Left ventricle myocardium superior (tissue), 1 donor: ENCODE measurements at regions not wholly inside any gene's neighbourhood (a gene's known extent, or its start where the extent isn't known, plus 50 kb on each side); places are given as distances from the start of the nearest gene placed in this dataset.

Source experiments
- ATAC-seq: fragments of 200-7000 bp; cut with Tn5 transposase; one replicate; pipeline ENCODE4 v1.9.1; 2020; ENCODE audit warnings: mild to moderate bottlenecking, moderate library complexity
- DNase-seq: peaks from one replicate; pipeline ENCODE4 v3.0.0-alpha.2; 2020
- intact Hi-C: fragments of 100-400 bp; cut with micrococcal nuclease; formaldehyde crosslinking; loops from one replicate; pipeline ENCODE4 v1.11.0; 2022
- donor health status: DM: no; HTN: yes; CAD: no; lungs with severe emphysema.

DNA sequence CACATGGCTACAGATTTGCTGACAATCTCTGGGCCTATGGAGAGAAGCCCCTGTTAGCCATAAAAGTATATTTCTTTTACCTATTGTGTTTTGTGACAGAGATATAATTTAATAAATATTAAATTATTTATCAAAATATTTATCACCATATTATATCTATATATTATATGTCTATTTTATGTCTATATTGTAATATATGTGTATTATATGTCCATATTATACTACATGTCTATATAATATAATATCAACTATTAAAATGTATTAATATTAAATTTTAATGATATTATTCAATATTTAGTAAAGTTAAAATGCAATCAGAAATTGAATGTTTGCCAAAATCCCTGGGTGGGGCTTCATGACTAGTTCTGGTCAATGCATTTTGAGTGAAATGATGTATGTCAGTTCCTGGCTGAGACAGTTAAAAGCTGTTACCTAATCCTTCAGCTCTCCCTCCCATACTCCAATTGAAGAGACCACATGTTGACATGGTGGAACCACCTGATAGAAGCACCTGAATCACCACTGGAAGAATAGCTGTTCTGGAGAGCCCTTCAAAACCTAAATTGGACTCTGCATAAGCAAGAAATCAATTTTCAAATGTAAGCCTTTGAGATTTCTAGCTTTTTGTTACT is 357.3 kb upstream of the DDHD1 start:
- DNase-seq (no peak), ATAC-seq (no peak)
- intact Hi-C loops: no loop called here

GRCh38 chr14:53509276-53510244 is 356.4 kb upstream of the DDHD1 start:
- DNase-seq: peak; percentile 68
- ATAC-seq: peak; percentile 98
- intact Hi-C loops: no loop called here

DNA sequence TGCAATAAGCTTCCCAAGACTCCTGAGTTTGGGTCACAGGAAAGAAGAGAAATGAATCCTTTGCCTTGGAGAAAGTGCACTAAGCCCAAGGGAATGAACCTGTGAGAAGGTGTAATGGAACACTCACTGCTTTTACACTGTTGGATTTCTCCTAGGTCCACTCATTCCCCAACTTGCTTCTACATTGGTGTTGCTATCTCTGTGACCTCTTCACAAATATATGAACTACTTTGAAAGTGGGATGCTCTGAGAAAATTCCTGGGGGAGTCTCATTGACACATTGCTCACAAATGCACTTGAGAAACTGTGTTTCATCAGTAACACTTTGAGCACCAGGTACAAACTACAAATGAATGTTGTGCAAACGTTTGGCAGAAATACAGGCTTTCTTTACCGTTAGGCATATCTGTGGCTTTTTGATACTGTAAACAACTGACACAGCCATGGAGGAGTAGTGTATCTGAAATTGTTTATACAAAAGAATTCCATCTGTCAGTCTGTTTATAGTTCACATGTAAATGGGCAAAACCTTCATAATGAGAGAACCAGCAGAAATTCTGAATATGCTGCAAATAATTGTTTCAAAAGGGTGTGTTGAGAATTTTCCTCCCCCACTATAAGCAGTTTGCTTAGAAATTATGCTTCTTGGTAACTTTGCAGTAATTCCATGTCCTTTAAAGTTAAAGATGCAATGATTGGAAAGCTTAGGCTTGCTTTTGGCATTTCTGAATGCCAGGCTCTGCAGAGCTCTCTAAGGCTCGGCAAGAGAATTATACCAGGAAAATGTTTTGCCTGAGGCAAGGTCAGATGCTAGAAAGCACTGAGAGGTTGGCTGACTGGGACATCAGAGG is 348.5 kb upstream of the DDHD1 start:
- DNase-seq: no peak
- intact Hi-C loops: no loop called here
- no peak for ATAC-seq

DNA sequence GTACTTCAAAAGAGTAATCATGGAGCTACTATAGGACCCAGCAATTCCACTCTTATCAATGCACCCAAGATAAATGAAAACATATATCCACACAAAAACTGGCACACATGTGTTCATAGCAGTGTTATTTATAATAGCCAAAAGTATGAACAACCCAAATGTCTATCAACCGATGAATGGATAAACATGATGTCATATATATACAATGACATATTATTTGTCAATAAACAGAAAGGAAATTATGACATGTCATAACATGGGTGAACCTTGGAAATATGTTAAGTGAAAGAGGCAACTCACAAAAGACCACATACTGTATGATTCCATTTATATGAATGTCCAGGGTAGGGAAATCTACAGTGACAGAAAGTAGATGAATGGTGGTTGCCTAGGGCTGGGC is 347.1 kb upstream of the DDHD1 start:
- ATAC-seq (no peak), DNase-seq (no peak)
- intact Hi-C loops: no loop called here

GRCh38 chr14:53496668-53497067 is 343.5 kb upstream of the DDHD1 start:
- intact Hi-C loops: no loop called here
- DNase-seq (no peak), ATAC-seq (no peak)

- ATAC-seq (no peak), DNase-seq (no peak)
- intact Hi-C loops: no loop called here
Observed at GRCh38 chr14:53495846-53496343, 342.8 kb upstream of the DDHD1 start.

GRCh38 chr14:53494587-53494986 is 341.5 kb upstream of the DDHD1 start:
- peak; percentile 28 for ATAC-seq
- no peak for DNase-seq
- intact Hi-C loops: no loop called here

DNA sequence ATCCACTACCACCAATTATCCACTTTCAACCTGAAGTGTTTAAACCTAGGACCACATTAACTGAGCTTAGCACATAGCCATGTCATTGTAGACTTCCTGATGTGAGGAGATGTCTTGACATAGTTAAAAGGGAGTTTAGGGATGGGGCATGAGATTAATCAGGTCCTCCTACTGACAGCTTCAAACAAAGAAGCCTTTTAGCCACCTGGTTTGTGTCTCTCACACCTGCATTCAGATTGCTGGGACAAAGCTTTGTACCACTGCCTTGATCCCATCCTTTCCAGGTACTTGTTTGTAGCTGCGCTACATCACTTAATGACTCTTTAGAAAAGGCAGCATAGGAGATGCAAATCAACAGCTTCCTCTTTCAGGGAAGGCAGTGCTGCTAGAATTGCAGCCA is 340.7 kb upstream of the DDHD1 start:
- intact Hi-C loops: no loop called here
- DNase-seq (no peak), ATAC-seq (no peak)

DNA sequence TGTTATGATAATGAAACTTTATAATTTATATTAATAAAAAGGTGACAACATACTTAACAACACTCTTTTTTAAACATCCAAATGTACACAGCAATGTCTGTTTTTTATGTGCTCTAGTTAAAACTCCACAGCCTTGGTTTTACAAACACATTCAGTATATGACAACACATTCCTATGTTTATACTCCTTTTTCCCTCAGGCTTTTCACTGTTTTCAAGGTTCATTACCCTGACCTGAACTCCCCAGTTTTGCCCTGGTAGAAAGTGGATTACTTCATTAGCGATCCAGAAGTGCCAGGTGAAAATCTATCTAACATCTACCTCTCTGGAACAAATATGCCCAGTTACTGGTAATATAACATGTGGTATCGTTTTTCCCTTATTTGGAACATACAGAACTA is 340.2 kb upstream of the DDHD1 start:
- DNase-seq (no peak), ATAC-seq (no peak)
- intact Hi-C loops: no loop called here

DNA sequence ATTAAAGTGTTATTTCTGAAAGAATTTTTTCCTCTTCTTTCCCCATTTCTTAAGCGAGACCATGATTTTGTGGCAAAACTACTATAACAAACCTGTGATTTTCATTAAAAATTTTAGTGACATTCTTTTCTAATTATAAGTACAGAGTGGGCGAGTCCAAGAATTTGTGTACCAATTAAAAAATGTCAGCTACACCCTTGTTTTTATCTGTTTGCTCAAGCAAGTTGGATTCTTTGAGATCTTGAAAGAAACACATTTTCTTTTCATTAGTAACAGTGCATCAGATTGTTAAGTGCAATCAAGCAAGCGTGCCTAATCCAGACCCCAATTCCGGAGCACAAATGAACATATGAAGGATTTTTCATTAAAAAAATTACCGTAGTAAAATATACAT is 338.8 kb upstream of the DDHD1 start:
- intact Hi-C loops: no loop called here
- ATAC-seq: no peak
- DNase-seq: no peak

DNA sequence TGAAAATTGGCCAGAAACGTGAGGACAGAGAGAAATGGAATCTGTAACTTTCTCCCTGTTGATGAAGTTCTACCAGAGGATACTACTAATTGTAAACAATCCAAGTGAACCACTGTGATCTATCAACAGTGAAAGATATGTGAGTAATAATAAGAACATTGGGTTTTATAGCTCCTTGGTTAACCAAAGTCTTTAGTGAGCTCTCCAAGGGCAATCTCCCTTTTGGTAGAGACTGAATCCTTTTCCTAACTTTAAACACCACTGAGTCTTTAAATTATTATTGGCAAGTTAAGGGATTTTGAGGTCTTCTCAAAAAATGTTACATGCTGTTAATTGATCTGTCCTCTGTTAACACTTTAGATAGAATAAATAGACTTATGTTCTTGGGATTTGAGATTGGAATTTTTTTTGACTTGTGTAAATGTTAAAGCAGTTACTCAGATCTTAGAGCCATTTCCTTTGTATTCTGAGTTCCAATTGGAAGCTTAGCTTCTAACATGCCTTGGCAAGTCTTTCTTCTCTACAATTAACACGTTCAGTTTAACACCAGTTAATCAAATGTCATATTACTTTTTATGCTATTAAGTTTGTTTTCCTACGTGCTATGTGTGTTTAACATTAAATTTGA is 338.2 kb upstream of the DDHD1 start:
- ATAC-seq (no peak), DNase-seq (no peak)
- intact Hi-C loops: no loop called here

- DNase-seq (no peak), ATAC-seq (no peak)
- intact Hi-C loops: no loop called here
Observed at GRCh38 chr14:53478174-53478573, 325.1 kb upstream of the DDHD1 start.

DNA sequence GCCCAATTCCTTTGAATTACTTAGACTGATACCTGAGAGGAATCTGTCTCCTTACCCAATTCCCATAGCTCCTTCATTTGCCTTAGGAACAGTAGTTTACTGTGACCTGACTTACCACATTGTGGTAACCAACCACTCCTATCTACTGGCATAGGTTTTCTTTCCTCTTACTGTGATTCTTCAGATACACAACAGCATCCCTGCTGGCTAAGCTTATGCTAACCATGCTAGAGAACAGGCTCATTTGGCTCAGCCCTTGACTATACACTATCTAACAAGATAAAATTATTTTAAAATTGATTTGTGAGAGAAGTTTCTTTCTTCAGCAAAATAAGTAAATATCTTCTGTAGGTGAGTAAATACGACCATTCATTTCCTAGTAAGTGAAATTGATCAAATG is 320.4 kb upstream of the DDHD1 start:
- intact Hi-C loops: no loop called here
- ATAC-seq (no peak), DNase-seq (no peak)

DNA sequence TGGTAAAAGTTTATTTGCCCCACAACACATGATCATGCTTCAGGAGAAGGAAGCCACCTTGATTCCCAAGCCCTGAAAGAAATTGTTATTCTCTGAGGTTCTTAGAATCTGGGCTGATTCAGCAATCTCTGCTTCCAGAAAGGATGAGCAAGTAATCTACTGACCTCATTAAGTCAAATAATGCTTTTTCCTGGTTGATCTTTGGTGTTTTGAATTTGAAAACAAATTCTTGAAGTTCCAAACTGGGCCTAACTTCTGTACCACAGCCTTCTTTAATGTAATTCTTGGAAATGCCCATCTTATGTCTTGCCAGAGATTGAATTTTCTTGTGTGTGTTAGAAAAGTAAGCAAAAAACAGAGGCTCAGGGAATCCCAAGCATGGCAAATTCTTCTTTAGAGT is 319.2 kb upstream of the DDHD1 start:
- intact Hi-C loops: no loop called here
- DNase-seq (no peak), ATAC-seq (no peak)

GRCh38 chr14:53470351-53471043 is 317.4 kb upstream of the DDHD1 start:
- intact Hi-C loops: no loop called here
- DNase-seq (peak; percentile 47), ATAC-seq (peak; percentile 98)

GRCh38 chr14:53468876-53469275 is 315.8 kb upstream of the DDHD1 start:
- ATAC-seq: no peak

DNA sequence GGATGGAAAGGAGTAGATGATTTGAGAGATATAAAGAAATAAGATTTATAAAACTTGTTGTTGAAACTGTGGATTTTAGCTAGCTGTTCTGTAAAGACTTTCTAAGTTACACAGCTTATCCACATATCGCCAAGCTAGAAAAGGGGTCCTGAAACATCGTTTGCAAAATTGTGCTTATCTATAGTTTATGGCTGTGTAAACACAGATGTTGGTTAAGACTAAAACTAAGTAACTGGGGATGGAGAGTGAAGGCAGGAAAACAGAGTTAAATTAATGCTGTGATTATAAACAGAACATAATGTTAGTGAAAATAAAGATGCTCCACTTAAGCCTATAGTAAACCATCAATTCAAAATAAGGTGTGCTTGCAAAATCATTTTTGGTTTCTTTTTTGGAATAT is 311.3 kb upstream of the DDHD1 start:
- intact Hi-C loops: no loop called here
- DNase-seq (no peak), ATAC-seq (no peak)

More at GRCh38 chr14:53468876-53469275, 315.8 kb upstream of the DDHD1 start:
- DNase-seq: no peak
- intact Hi-C loops: no loop called here

GRCh38 chr14:53462931-53463778 is 310.0 kb upstream of the DDHD1 start:
- intact Hi-C loops: no loop called here
- no peak for DNase-seq
- ATAC-seq: no peak
